Esophagus squamous epithelium (tissue), 4 donors: ENCODE measurements at regions not wholly inside any gene's neighbourhood (a gene's known extent, or its start where the extent isn't known, plus 50 kb on each side); places are given as distances from the start of the nearest gene placed in this dataset.

ENCODE experiments used
- CTCF ChIP-seq, 6 experiments: fragments of 450-650 bp in 4 of 6; fragments of 200-600 bp in 2 of 6; sonication (generic) in 2 of 6; IDR thresholded peaks; one replicate each; pipeline ENCODE4 v1.5.1; 2016 to 2019; ENCODE audit warnings: antibody characterized with exemption in 6 of 6, mild to moderate bottlenecking in 4 of 6, moderate library complexity in 4 of 6
- POLR2A ChIP-seq, 4 donors: fragments of 450-650 bp; IDR thresholded peaks; one replicate each; pipeline ENCODE4 v1.6.1; 2017; ENCODE audit warnings: antibody characterized with exemption in 4 of 4, mild to moderate bottlenecking in 4 of 4, moderate library complexity in 3 of 4

- TF ChIP-seq CTCF (IDR thresholded peaks at IDR 0.05), result no peak
- TF ChIP-seq POLR2A (IDR thresholded peaks at IDR 0.05), result no peak
Observed at GRCh38 chr13:59409634-59410200, 754.0 kb downstream of the DIAPH3 start.
